IPS-20b (cell line): ENCODE measurements at regions not wholly inside any gene's neighbourhood (a gene's known extent, or its start where the extent isn't known, plus 50 kb on each side); places are given as distances from the start of the nearest gene placed in this dataset.

ENCODE experiments used
- H3K27ac ChIP-seq: one replicate; pipeline ENCODE4 v1.5.1; 2013; ENCODE audit warnings: low read length
- H3K27me3 ChIP-seq: 2 replicates; pipeline ENCODE4 v1.6.1; 2013; ENCODE audit warnings: mild to moderate bottlenecking, low read length, inconsistent platforms; ENCODE audit not compliant: insufficient read depth
- H3K36me3 ChIP-seq: 2 replicates; pipeline ENCODE4 v1.6.1; 2013; ENCODE audit warnings: low read depth, mild to moderate bottlenecking, inconsistent platforms, low read length, moderate library complexity; ENCODE audit not compliant: insufficient read depth
- H3K4me1 ChIP-seq: 2 replicates; pipeline ENCODE4 v1.6.1; 2013; ENCODE audit warnings: mild to moderate bottlenecking, control low read depth, inconsistent platforms, low read length, moderate library complexity; ENCODE audit not compliant: insufficient read depth
- H3K4me3 ChIP-seq: 2 replicates; pipeline ENCODE4 v1.5.1; 2013; ENCODE audit warnings: mild to moderate bottlenecking, low read length, inconsistent platforms
- H3K9ac ChIP-seq: 2 replicates; pipeline ENCODE4 v1.6.1; 2013; ENCODE audit warnings: low read depth, mild to moderate bottlenecking, inconsistent platforms, low read length, moderate library complexity
- H3K9me3 ChIP-seq: 2 replicates; pipeline ENCODE4 v1.6.1; 2013; ENCODE audit warnings: mild to moderate bottlenecking, low read depth, low read length, inconsistent platforms; ENCODE audit not compliant: insufficient read depth

DNA sequence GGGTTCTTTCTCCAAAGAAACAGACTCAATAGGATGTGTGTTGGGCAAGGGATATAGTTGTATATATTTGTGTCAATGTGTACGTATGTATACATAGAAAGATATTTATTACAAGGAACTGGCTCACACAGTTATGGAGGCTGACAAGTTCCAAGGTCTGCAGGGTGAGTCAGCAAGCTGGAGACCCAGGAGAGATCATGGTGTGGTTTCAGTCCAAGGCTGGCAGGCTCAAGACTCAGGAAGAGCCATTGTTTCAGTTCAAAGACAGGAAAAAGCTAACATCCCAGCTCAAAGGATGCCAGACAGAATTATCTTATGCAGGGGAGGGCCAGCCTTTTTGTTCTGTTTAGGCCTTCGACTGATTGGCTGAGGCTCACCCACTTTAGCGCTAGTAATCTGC lies 89.9 kb upstream of the RALGAPA2 start:
- Histone ChIP-seq H3K36me3 (no peaks in the 10 kb centered on the region), H3K9ac (no peak overlapping the region), H3K4me1 (peaks cover 11% of the 10 kb centered on the region; the same call in 1 of the 2 replicates), H3K9me3 (no peaks in the 10 kb centered on the region), H3K4me3 (no peak overlapping the region), H3K27ac (no peak overlapping the region), H3K27me3 (no peaks in the 10 kb centered on the region)

DNA sequence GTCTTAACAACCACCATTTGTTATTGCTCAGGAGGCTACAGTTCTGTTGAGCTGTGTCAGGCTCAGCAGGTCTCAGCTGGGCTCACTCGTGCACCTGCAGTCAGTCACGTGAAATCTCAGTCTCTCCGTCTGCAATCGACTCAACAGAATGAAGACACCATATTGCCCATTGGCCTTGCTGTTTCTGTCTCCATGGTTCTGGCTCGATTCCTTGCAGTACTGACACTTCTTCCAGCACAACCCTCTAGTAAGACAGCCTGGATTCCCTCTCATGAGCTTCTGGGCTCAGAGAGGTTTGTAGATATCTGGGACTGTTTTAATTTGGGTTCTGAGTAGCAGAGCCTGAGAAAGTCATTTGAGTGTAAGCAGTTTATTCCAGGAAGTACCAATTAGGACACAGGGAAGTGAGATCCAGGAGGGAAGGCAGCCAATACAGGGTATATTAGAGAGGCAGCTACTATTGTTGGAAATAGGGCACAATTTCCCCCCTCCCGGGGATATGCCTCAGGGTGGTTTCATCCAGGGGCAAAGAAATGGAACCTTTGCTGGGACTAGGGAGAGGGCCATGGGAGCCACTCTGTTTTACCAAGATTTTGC lies 87.4 kb upstream of the RALGAPA2 start:
- H3K36me3 ChIP-seq, result no peaks in the 10 kb centered on the region
- H3K27me3 ChIP-seq, result no peaks in the 10 kb centered on the region
- H3K27ac ChIP-seq, result no peak overlapping the region

DNA sequence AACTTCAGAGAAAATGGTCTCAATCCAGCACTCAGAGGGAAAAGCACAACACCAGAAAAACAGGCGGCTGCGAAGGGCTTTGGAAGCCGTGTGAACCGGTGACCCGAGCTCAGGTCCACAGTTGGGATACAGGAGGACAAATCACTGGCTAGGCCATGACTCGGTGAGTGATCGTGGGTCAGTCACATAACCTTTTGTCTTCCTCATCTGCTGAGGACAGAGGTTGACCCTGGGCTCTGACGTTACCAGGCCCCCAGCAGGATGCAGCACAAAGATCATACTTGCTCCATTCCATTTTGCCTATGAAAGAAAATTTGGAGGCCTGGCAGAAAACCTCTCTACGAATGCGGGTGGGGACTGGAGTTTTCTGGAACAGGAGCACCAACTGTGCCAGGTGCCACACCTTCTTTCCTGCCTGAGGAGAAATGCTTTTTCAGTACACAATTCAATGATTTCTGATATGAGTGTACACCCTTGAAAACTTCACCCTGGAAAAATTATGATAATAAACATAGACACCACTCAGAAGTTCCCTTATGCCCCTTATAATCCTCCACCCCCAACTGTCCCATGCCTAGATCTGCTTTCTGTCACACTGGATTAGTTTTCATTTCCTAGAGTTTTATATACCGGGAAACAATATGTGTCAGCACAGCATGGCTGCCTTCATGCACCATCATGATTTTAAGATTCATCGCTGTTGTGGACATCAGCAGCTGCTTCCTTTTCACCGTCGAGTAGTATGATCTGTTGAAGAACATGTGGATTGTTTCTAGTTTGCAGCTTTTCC lies 85.3 kb upstream of the RALGAPA2 start:
- Histone ChIP-seq H3K4me3 (no peak overlapping the region), H3K27ac (no peak overlapping the region), H3K9me3 (no peaks in the 10 kb centered on the region), H3K27me3 (no peaks in the 10 kb centered on the region), H3K4me1 (no peaks in the 10 kb centered on the region), H3K36me3 (no peaks in the 10 kb centered on the region), H3K9ac (no peak overlapping the region)

More for the DNA sequence above, 87.4 kb upstream of the RALGAPA2 start:
- Histone ChIP-seq H3K9ac (no peak overlapping the region), H3K4me1 (no peaks in the 10 kb centered on the region), H3K4me3 (no peak overlapping the region), H3K9me3 (no peaks in the 10 kb centered on the region)

DNA sequence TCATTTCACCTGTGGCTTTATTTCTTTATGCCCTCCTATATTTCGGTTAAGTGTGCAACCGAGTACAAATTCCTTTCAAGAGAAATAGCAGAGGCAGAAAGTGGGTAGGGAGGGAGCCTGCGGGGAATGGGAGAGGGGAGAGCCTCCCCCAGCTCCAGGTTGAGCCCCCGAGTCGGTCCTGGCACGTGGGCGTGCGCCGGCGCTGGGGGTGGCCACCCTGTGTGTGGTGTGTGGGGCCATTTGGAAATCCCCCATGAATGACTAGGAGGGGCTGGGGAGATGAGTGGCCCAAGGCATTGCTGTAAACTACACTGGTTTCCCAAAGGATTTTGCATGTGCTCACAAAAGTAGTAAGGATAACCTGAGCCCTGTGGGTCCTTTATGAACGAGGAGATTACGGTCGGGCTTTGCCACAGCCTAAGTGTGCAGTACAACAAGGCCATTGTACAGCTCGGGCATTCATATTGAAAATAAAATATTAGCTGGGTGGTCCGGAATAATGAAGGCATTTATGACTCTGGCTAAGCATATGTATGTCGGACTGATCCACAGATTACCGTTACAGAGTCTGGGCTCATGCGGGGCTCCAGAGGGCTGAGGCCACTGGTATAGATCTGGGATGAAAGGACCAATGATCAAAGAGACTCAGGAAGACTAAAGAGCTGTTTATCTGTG lies 84.5 kb upstream of the RALGAPA2 start:
- Histone ChIP-seq H3K27me3 (no peaks in the 10 kb centered on the region), H3K9ac (no peak overlapping the region), H3K9me3 (no peaks in the 10 kb centered on the region), H3K36me3 (no peaks in the 10 kb centered on the region), H3K4me1 (no peaks in the 10 kb centered on the region), H3K27ac (no peak overlapping the region), H3K4me3 (no peak overlapping the region)

DNA sequence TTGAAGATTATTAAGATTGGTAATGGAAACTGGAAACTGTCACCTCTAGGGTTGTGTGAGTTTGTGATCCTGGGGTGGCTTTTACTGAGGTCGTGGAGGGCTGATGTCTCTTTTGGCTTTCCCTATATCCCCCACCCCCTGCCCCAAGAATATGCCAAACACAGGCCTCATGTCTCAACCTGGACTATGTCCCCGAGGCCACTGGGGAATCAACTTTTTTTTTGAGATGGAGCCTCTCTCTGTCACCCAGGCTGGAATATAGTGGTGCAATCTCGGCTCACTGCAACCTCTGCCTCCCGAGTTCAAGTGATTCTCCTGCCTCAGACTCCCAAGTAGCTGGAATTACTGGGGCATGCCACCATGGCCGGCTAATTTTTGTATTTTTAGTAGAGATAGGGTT lies 83.3 kb upstream of the RALGAPA2 start:
- Histone ChIP-seq H3K4me3 (no peak overlapping the region), H3K9ac (no peak overlapping the region), H3K27ac (no peak overlapping the region), H3K9me3 (no peaks in the 10 kb centered on the region), H3K27me3 (no peaks in the 10 kb centered on the region), H3K36me3 (no peaks in the 10 kb centered on the region), H3K4me1 (no peaks in the 10 kb centered on the region)

DNA sequence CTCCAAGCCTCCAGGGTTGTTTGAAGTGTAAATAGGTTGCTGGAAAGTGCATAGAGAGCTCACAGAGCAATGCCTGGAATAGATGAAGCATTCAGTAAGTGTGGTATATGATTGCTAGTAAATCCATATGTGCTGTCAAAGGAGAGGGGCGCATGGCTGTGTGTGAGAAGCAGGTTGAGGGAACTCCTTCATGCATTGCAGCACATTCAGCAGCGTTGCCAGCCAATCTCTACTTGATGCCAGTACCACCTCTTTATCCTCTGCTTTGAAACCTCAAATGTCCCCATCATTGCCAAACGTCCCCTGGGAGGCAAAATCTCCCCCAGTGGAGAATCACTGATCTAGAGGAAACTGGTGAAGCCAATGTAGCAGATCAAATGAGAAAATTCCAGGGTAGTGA lies 82.7 kb upstream of the RALGAPA2 start:
- Histone ChIP-seq H3K4me3 (no peak overlapping the region), H3K27me3 (no peaks in the 10 kb centered on the region), H3K36me3 (no peaks in the 10 kb centered on the region), H3K9ac (no peak overlapping the region), H3K9me3 (no peaks in the 10 kb centered on the region), H3K4me1 (no peaks in the 10 kb centered on the region), H3K27ac (no peak overlapping the region)

DNA sequence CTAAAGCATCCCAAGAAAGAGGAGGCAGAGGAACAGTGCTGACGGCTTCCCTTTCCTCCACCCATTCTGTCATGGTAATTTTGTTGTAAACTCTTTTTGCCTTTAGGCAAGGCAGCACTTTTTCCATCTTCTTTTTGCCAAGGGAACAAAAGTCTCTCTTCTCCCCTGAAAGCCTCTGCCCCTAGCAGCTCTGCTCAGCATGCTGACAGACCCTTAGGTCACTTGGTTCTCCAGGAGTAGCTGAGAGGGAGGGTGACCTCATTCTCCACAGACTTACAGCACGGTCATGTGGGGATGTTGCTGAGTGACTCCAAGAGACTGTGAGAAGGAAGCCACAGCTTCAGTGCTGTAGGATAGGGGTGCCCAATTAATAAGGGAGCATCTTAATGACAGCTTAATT lies 81.1 kb upstream of the RALGAPA2 start:
- no peak overlapping the region for H3K9ac ChIP-seq
- no peaks in the 10 kb centered on the region for H3K36me3 ChIP-seq
- no peak overlapping the region for H3K27ac ChIP-seq

DNA sequence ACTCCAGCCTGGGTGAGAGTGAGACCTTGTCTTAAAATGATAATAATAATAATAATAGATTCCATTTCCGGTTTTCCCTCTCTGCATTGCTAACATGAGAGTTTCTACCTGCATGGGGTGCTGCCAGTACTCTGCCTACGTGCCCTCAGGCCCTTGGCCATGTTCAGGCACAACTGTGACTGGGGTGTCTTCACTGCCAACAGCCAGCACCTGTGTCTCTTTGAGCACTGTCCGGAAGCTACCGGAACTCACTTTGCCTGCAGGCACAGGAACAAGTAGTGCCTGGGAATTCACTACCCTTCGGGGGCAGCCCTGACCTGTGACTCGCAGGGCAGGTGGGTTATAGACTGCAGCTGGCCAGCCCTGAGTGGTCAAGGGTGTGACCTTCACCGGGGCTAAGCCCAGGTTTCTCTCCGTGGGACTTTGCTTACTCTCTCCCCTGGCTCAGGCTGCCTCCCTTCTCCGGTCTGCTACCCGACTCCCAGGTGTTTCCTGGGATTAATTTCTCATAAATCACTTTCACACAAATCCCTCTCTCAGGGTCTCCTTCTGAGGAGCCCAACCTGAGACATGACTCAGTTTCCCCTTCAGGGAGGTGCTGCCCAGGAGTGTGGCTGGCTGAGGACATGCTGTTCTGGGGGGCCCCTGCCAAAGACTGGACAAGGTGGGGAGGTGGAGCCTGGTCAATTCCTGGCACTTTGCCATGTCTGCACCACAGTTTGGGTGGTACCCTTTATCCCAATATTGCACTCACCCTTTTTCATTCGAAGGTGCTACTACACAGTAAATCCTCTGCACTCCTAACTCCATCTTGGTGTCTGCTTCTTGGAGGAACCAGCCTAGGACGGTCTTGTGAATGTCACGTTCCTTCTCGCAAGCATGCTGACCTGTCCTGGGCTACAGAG lies 79.5 kb upstream of the RALGAPA2 start:
- no peaks in the 10 kb centered on the region for H3K27me3 ChIP-seq
- H3K9ac ChIP-seq, result no peak overlapping the region
- no peaks in the 10 kb centered on the region for H3K4me1 ChIP-seq
- no peak overlapping the region for H3K4me3 ChIP-seq
- H3K27ac ChIP-seq, result no peak overlapping the region
- no peaks in the 10 kb centered on the region for H3K36me3 ChIP-seq
- H3K9me3 ChIP-seq, result no peaks in the 10 kb centered on the region

More for the DNA sequence above, 81.1 kb upstream of the RALGAPA2 start:
- H3K27me3 ChIP-seq, result no peaks in the 10 kb centered on the region
- H3K4me1 ChIP-seq, result no peaks in the 10 kb centered on the region
- no peak overlapping the region for H3K4me3 ChIP-seq
- no peaks in the 10 kb centered on the region for H3K9me3 ChIP-seq

DNA sequence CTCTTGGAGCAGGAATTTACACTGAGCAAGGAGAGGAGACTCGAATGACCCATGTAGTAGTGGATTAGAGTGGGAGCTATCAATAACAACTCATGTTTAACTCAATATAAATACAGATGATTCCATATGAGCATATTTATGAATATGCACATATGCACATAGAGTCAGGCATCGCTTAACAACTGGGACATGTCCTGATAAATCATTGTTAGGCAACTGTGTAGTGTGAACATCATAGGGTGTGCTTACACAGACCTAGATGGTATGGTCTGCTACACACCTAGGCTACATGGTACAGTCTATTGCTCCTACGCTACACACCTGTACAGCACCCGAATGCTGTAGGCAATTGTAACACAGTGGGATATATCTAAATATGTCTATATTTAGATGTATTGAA lies 75.9 kb upstream of the RALGAPA2 start:
- H3K4me3 ChIP-seq, result no peak overlapping the region
- H3K9me3 ChIP-seq, result no peaks in the 10 kb centered on the region
- no peak overlapping the region for H3K9ac ChIP-seq
- no peak overlapping the region for H3K27ac ChIP-seq
- H3K36me3 ChIP-seq, result no peaks in the 10 kb centered on the region
- no peaks in the 10 kb centered on the region for H3K4me1 ChIP-seq
- H3K27me3 ChIP-seq, result no peaks in the 10 kb centered on the region

DNA sequence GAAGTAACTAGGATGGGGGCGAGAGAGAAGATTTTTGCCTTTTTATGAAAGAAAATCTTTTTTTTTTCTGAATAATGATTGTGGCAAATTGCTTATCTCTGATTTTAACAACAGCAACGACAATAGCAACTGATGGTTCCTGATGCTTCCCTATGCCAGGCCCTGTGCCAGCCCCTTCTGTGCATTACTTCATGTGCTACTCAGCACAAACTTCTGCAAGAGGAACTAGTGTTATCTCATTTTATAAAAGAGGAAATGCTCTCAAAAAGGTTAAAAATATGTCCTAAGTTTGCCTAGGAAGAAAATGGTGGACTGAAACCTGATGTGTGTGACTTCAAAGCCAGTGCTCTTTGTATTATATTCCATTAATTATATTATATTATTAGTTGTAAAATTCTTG lies 74.0 kb upstream of the RALGAPA2 start:
- Histone ChIP-seq H3K4me3 (no peak overlapping the region), H3K27me3 (no peaks in the 10 kb centered on the region)

DNA sequence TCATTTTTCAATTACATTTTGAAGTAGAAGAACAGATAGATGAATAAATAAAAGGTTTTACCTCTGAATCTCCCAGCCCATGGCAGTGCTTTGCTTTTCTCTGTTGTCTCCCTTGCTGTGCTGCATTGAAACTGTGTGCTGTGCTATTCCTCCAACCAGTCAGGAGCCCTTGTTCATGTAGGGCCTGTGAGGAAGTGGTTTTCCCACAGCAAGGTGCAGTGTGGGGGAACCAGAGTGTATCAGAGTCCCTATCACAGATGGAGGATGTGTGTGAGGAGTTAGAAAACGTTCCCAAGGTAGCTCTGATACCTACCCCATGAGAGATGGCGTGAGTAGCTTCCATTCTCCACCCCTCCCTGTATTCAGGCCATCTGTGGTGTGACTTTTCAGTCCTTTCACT lies 72.8 kb upstream of the RALGAPA2 start:
- no peak overlapping the region for H3K4me3 ChIP-seq
- no peak overlapping the region for H3K27ac ChIP-seq
- no peaks in the 10 kb centered on the region for H3K9me3 ChIP-seq
- H3K36me3 ChIP-seq, result no peaks in the 10 kb centered on the region
- H3K9ac ChIP-seq, result no peak overlapping the region
- H3K4me1 ChIP-seq, result no peaks in the 10 kb centered on the region
- H3K27me3 ChIP-seq, result no peaks in the 10 kb centered on the region

More for the DNA sequence above, 74.0 kb upstream of the RALGAPA2 start:
- H3K4me1 ChIP-seq, result no peaks in the 10 kb centered on the region
- H3K9ac ChIP-seq, result no peak overlapping the region
- no peak overlapping the region for H3K27ac ChIP-seq
- no peaks in the 10 kb centered on the region for H3K9me3 ChIP-seq
- H3K36me3 ChIP-seq, result no peaks in the 10 kb centered on the region
